ENCODE measurements at regions not wholly inside any gene's neighbourhood (a gene's known extent, or its start where the extent isn't known, plus 50 kb on each side); places are given as distances from the start of the nearest gene placed in this dataset.
"Not testable (repeated sequence)": the region's sequence is repeated elsewhere in the genome, so short reads cannot be mapped to it uniquely, and the experiment has no call there.

GRCh38 chr3:145197821-145198220 is 963.2 kb downstream of the PLOD2 start:
- DNase-seq: no peak

- DNase-seq: no peak
Observed at GRCh38 chr3:145209561-145209960, 951.4 kb downstream of the PLOD2 start.

DNA sequence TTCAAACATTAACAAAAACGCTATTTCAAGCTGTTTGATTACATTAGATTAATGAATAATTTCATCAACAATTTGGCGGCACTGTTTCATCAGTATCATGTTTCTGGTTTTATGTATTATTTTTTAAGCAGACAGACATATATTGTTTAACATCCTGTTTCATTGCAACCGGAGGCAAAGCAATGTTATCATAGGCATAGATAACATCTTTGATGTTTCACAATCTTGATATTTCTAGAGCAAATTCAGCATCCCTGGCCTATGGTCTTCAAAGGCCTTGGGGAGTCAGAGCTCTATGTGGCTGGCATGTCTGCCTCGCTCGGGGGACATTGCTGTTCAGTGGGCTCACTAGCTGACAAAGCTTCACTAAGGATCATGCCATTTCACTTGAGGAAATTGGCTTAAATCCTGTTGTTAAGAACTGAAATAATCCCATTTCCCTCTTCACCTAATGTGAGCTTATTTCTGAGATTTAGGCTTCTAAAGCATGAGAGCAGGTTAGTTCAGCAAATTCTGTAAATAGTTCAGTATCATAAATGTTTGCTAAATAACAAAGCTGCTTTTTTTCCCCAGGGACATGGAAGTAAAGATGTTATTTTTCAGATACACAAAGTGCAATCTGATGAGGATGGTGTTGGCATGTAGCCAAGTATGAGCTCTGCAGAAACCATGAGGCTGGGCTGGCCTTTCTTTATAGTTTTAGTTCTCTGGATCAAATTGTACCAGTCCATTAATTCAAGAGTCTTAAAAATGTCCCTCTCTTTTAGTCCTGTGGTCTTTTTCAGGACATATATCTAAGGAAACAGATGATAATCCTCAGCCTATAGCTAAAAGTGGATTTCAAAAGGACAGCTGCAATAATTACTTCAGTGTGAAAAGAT is 941.4 kb downstream of the PLOD2 start:
- DNase-seq: no peak

GRCh38 chr3:145224886-145225285 is 936.1 kb downstream of the PLOD2 start:
- DNase-seq: no peak

DNA sequence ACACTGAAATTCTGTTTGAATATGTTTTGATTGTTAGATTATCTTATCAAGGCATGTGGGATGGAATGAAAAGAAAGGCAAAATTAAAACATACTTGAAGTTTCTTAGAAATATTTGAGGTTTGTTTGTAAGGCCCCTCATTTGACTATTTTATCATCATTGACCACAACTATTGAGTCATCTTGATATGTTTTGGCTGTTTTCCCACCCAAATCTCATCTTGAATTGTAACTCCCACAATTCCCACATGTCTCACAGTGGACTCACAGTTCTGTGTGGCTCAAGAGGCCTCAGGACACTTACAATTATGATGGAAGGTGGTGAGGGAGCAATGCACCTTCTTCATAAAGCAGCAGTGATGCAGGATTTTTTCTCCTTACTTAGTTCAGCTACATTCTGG is 917.1 kb downstream of the PLOD2 start:
- no peak for DNase-seq

DNA sequence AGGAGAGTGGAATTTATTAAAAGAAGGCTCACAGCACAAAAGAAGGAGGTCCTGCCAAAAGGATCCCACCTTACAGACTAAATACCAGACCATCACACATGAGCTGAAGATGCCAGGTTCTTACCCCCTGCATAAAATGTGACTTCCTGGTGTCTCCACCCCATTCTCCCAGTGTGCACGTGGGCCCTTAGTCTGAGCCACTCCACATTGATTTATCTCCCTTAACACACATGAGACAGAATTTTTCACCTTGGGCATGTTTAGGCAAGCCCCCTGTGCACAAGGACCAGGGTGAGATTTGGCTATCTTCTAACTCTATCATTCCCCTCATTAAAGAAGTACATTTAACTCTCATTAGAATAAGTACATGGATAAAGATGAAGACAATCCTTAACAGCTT is 916.7 kb downstream of the PLOD2 start:
- DNase-seq: no peak

- no peak for DNase-seq
Observed at GRCh38 chr3:145246291-145246690, 914.7 kb downstream of the PLOD2 start.

- no peak for DNase-seq
Observed at GRCh38 chr3:145248928-145249327, 912.1 kb downstream of the PLOD2 start.

- DNase-seq: no peak
Observed at GRCh38 chr3:145251311-145251710, 909.7 kb downstream of the PLOD2 start.

- DNase-seq: not testable (repeated sequence)
Observed at GRCh38 chr3:145257967-145258366, 903.0 kb downstream of the PLOD2 start.

- no peak for DNase-seq
Observed at GRCh38 chr3:145259166-145259880, 901.7 kb downstream of the PLOD2 start.

DNA sequence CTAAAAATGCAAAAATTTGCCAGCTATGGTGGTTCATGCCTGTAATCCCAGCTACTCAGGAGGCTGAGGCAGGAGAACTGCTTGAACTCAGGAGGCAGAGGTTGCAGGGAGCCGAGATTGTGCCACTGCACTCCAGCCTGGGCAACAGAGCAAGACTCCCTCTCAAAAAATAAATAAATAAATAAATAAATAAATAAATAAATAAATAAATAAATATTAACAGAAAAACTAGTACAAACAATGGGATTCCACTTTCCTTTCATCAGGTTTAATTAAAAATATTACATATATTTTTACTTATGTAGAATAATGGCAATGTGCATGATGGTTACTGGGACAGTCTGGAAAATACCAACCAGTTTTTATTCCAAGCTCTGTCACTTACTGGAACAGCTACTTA is 897.5 kb downstream of the PLOD2 start:
- not testable (repeated sequence) for DNase-seq

GRCh38 chr3:145266368-145266767 is 894.6 kb downstream of the PLOD2 start:
- DNase-seq: no peak

DNA sequence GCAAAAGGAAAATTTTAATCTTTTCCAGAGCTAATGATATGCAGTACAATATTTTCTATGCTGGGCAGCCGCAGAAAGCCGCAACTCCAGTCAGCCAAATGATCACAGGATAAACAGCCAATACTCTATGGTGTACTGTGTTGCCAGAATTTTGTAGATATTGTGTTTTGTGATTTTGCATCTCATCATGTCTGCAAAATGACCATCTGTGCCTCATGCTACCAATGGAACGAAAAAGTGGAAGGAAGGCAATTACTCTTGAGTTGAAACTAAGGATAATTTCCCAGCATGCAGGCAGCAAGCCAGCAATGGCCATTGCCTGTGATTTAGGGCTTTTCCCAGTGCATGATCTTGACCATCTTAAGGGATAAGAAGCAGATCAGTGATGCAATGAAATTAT is 891.9 kb downstream of the PLOD2 start:
- DNase-seq: no peak

DNA sequence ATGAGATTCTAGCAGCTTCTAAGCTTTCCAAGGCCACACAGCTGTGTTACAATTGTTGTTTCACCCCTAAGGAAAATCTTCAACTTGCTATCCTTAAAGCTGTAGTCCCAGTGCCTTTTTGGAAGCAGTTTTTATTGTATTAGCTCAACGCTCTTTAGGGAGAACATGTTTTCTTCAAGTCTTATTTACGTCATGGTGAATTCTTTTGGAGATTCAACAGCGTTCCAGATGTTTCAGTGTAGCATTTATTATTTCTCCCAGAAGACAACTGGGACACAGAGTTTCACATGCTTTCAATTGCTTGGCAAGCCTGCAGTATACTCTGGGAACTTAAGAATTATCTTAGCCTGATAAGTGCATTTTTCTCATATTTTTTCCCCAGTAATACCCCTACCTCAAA is 888.3 kb downstream of the PLOD2 start:
- DNase-seq: no peak

DNA sequence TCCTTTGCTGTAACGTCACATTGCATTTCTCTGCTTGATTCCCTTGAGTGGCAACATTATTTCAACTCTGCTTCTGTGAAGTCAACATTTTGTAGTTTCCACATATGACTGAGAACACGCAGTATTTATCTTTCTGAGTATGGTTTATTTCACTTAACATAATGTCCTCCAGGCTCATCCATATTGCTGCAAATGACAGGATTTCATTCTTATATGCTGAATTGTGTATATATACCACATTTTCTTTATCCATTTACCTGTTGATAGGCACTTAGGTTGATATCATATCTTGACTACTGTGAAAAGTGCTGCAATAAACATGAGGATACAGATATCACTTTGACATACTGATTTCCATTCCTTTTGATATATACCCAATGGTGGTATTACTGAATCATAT is 878.5 kb downstream of the PLOD2 start:
- DNase-seq: no peak

DNA sequence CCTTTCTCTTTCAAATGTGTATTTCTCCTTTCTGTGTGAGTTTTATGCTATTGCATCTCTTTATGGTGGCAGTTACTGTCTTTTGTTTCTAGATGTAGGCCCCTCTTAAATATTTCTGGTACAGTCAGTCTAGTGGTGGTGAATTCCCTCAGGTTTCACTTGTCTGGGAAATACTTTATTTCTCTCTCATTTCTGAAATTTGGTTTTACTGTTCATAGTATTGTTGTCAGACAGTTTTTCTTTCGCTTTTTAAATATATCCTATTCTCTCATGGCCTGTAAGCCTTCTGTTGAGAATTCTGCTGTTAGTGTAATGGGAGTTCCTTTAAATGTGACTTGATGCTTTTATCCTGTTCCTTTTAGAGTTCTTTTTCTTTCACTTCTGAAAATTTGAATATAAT is 874.0 kb downstream of the PLOD2 start:
- no peak for DNase-seq

DNA sequence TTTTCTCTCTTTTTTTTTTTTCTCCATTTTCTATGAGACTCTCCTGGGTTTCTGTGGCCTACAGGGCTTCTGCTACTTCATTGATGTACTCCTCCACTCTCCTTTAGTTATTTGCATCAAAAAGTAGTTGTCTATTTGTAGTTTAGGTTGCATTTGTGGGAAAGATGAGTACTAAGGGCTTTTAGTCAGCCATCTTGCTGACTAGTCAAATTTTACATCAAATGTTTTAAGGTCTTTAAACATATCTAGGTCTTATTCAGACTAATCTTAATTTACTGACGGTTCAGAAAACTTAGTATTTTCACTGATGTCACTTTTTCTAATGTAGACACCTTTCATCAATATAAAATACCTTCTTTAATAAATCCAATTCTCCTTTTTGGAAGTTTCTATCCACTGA is 871.0 kb downstream of the PLOD2 start:
- no peak for DNase-seq

DNA sequence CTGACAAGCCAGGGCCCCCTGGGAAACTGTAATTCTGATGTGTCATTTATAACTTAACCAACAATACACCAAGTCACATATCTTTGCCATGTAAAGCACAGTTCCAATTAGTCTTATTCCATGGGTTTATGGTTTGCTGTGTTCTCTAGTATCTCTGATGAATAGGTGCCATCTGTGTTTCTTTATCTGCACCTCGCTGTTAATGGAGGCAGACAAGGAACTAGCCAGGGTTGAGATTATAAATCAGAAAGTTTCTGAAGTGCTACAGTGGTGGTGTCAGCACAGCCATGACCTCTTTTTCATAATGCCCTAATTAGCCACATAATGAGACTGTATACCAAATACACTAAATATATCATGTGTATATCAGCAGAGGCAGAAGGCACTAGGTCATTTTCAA is 866.4 kb downstream of the PLOD2 start:
- no peak for DNase-seq

DNA sequence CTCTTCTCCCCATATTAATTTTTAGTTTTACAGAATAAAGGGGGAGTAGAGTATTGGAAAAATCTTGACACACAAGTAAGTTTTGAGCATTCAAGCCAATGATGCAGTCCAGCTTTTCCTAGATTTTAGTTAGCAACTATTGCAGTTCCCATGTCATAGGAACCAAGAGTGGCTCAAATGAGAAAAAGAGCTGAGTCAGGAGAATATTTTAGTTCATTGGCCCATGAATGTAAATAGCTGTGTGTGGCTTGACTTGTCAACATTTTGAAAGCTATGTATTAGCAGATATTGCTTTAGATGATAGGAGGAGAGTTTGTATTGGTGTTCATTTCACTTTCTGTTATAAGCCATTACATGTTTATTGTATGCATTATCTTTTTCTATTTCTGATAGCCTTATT is 853.7 kb downstream of the PLOD2 start:
- no peak for DNase-seq

GRCh38 chr3:145313751-145314150 is 847.2 kb downstream of the PLOD2 start:
- no peak for DNase-seq

- DNase-seq: peak; percentile 53
Observed at GRCh38 chr3:145316253-145316652, 844.7 kb downstream of the PLOD2 start.

GRCh38 chr3:145326666-145327065 is 834.3 kb downstream of the PLOD2 start:
- no peak for DNase-seq

GRCh38 chr3:145333427-145333826 is 827.6 kb downstream of the PLOD2 start:
- DNase-seq: not testable (repeated sequence)
